ENCODE measurements at regions not wholly inside any gene's neighbourhood (a gene's known extent, or its start where the extent isn't known, plus 50 kb on each side); places are given as distances from the start of the nearest gene placed in this dataset.

DNA sequence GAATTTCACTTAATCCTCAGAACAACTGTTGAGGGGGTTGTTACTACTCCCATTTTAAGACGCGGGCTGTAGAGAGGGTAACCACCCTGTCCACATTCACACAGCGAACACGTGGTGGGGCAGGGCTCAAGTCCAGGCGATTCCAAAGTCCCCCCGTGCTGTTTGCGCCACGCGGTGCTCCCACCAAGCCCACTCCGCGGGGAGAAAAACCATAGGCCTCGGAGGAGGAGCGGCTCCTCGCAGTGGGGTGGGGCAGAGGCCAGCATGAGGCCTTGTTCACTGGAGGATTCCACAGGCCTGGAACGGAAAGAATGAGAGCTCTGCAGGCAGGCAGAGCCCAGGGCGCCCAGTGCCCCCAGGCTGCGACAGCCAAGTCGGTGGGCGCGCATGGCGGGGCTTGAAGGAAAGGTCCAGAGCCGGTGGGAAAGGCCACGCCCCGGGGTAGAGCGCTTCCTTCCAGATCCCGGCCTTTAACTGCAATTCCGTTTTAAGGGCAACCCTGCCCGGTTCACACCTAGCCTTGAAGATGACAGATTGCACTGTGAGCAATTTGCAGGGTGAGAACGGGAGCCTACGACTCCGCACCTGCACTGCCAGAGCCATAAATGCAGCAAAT lies 161.8 kb upstream of the TBL1XR1 start:
- H3K36me3 ChIP-seq, result no peaks in the 10 kb centered on the region
- peak overlapping the region in 1 of 2 donors; percentile 41 for H3K4me3 ChIP-seq
- ATAC-seq, result peak; percentile 9
- TF ChIP-seq, protein P1, sequence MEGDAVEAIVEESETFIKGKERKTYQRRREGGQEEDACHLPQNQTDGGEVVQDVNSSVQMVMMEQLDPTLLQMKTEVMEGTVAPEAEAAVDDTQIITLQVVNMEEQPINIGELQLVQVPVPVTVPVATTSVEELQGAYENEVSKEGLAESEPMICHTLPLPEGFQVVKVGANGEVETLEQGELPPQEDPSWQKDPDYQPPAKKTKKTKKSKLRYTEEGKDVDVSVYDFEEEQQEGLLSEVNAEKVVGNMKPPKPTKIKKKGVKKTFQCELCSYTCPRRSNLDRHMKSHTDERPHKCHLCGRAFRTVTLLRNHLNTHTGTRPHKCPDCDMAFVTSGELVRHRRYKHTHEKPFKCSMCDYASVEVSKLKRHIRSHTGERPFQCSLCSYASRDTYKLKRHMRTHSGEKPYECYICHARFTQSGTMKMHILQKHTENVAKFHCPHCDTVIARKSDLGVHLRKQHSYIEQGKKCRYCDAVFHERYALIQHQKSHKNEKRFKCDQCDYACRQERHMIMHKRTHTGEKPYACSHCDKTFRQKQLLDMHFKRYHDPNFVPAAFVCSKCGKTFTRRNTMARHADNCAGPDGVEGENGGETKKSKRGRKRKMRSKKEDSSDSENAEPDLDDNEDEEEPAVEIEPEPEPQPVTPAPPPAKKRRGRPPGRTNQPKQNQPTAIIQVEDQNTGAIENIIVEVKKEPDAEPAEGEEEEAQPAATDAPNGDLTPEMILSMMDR (IDR thresholded peaks at IDR 0.05), result no peak
- intact Hi-C loops (cut with DNase I), result loop anchor here in 1 of 2 donors (2.0 kb wide), 1 partner anchor 308 kb away; no protein-coding TSS in a partner anchor
- peak in 2 of 4 donors; percentile 50 to 86 for DNase-seq
- H3K27me3 ChIP-seq, result no peaks in the 10 kb centered on the region
- peaks cover 32 to 59% of the 10 kb centered on the region in 2 donors for H3K4me1 ChIP-seq
- H3K27ac ChIP-seq, result peak overlapping the region; percentile 81 to 96
- no peaks in the 10 kb centered on the region for H3K9me3 ChIP-seq

DNA sequence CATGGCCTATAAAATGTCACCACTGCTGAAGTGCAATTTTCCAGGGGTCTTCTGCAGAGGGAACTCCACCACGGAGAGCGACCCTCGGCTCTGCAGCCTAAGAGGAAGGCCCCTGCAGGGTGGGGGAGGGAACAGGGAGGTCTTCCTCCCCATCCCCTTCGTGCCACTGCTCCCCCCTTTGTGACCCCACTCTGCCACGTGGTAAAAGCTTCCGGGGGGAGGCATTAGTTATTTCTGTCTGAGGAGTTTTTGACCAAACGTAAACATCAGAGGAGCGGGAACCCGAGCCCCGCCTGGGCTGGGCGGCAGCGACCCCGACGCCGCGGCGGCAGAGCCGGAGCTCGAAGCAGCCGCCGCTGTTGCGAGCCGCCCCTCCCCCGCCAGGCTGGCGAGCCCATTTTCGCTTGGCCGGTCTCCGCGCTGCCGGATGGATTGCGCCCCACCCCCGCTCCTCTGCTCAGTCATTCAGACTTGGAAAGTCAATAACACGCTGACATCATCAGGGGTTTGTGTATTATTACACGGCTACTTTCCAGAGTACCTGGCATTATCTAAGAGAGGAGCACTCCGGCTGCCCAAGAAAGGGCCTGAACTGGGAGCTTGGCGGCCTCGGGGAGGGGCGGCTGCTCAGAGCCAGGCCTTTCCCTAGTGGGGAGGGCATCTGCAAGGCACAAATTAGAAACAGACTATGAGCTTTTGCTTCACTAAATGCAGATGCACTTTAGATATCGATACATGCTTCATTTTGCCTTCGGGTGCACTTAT lies 162.5 kb upstream of the TBL1XR1 start:
- DNase-seq (peak; percentile 94 to 98 (median 96)), ATAC-seq (peak; percentile 82)
- Histone ChIP-seq H3K4me3 (peak overlapping the region; percentile 2 to 41), H3K27me3 (no peaks in the 10 kb centered on the region), H3K9me3 (no peaks in the 10 kb centered on the region), H3K27ac (peak overlapping the region; percentile 81 to 96), H3K36me3 (no peaks in the 10 kb centered on the region), H3K4me1 (peaks cover 32 to 59% of the 10 kb centered on the region in 2 donors)
- TF ChIP-seq, protein P1 (IDR thresholded peaks at IDR 0.05), result no peak
- intact Hi-C loops (cut with DNase I), result loop anchor here in 1 of 2 donors (2.0 kb wide), 2 partner anchors 163 to 309 kb away; partner anchors contain the start of gene TBL1XR1

DNA sequence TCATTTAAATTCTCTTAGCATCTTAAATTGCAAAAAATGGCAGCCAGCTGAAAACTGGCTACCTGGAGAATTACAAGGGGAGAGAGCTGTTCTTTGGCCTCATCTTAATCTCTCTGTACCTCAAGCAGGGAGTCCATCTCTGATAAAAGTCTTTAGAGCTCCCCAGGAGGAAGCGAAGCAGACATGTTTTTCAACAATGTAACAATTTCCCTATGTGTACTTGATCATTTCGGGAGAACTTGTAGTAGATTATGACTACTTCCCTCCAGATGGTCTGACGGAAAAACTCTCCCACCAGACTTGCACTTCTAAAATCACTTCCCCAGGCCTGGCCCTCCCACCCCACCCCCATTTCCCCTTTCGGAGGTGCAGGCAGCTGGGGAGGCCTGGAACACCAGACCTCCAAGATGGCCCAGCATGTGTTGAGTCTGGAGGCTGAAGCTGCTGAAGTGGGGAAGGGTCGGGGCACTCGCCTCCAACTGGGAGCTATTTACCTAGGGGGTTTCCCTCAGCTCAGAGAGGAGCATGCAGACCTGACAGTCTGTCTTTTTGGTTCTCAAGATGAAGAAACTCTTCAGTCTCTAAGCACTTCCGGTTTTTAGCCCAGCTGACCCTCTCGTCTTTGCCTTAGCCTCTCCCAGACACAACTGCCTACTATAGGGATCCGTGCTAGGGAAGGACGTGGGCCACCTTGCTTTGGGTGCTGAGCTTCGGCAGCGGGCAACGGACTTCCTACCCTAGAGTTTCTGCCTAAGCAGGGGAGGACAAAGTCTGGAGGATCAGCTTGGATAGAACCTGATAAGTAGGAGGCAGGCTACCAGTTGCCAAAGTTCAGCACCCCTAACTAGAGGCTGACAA lies 164.0 kb upstream of the TBL1XR1 start:
- intact Hi-C loops (cut with DNase I), result loop anchor here in 1 of 2 donors (2.0 kb wide), 1 partner anchor 165 kb away; the partner anchor contains the start of gene TBL1XR1
- H3K9me3 ChIP-seq, result no peaks in the 10 kb centered on the region
- peaks cover 32 to 54% of the 10 kb centered on the region in 2 donors for H3K4me1 ChIP-seq
- TF ChIP-seq, protein P1 (IDR thresholded peaks at IDR 0.05), result no peak
- H3K4me3 ChIP-seq, result no peak overlapping the region
- H3K27me3 ChIP-seq, result no peaks in the 10 kb centered on the region
- H3K27ac ChIP-seq, result peak overlapping the region; percentile 81 to 96
- ATAC-seq (no peak), DNase-seq (peak in 1 of 4 donors; percentile 47)
- H3K36me3 ChIP-seq, result no peaks in the 10 kb centered on the region

DNA sequence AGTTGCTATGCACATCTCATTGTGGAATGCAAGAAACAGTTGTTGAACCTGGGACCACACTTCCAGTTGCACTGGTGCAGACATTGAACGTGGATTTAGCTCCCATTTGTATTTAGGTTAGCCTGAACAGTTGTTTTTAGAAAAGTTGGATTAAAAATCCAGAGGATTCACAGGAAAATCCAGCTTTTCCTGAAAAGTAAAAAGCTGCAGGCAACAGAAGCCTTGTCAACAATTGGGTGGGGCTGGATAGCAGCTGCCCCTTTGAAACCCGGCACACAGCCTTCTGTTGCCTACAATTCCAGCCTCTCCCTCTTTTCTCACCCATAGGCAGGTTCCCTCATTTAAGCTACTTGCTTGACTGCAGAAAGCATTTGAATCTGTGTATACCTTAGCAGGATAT lies 165.3 kb upstream of the TBL1XR1 start:
- H3K9me3 ChIP-seq, result no peaks in the 10 kb centered on the region
- intact Hi-C loops (cut with DNase I), result no loop called here
- peaks cover 22 to 41% of the 10 kb centered on the region in 2 donors for H3K4me1 ChIP-seq
- H3K36me3 ChIP-seq, result no peaks in the 10 kb centered on the region
- ATAC-seq (no peak), DNase-seq (no peak)
- TF ChIP-seq, protein P1 (IDR thresholded peaks at IDR 0.05), result no peak
- H3K27ac ChIP-seq, result peak overlapping the region in 1 of 2 donors; percentile 96
- H3K27me3 ChIP-seq, result no peaks in the 10 kb centered on the region
- H3K4me3 ChIP-seq, result no peak overlapping the region
